HUES48 (cell line): ENCODE measurements at regions not wholly inside any gene's neighbourhood (a gene's known extent, or its start where the extent isn't known, plus 50 kb on each side); places are given as distances from the start of the nearest gene placed in this dataset.

ENCODE experiments used
- H3K27ac ChIP-seq: one replicate; pipeline ENCODE4 v1.7.0; 2013; ENCODE audit warnings: low read depth, low read length, inconsistent platforms
- H3K27me3 ChIP-seq: 2 replicates; pipeline ENCODE4 v1.6.1; 2013; ENCODE audit warnings: mild to moderate bottlenecking, low read length; ENCODE audit not compliant: control insufficient read depth, insufficient read depth
- H3K36me3 ChIP-seq: 2 replicates; pipeline ENCODE4 v1.6.1; 2013; ENCODE audit warnings: low read length; ENCODE audit not compliant: control insufficient read depth, insufficient read depth
- H3K4me1 ChIP-seq: 2 replicates; pipeline ENCODE4 v1.6.1; 2013; ENCODE audit warnings: mild to moderate bottlenecking, low read length; ENCODE audit not compliant: control insufficient read depth, insufficient read depth
- H3K4me3 ChIP-seq: 2 replicates; pipeline ENCODE4 v1.5.1; 2013; ENCODE audit warnings: mild to moderate bottlenecking, low read depth, low read length
- H3K9ac ChIP-seq: 2 replicates; pipeline ENCODE4 v1.6.1; 2013; ENCODE audit warnings: mild to moderate bottlenecking, low read depth, low read length, moderate library complexity
- H3K9me3 ChIP-seq: 2 replicates; pipeline ENCODE4 v1.6.1; 2013; ENCODE audit warnings: low read length; ENCODE audit not compliant: control insufficient read depth, insufficient read depth

GRCh38 chr18:38460657-38461056 lies 895.1 kb upstream of the CELF4 start:
- H3K9me3 ChIP-seq: no peaks in the 10 kb centered on the region
- no peak overlapping the region for H3K27ac ChIP-seq
- H3K4me3 ChIP-seq: no peak overlapping the region
- H3K27me3 ChIP-seq: no peaks in the 10 kb centered on the region
- H3K9ac ChIP-seq: no peak overlapping the region
- H3K36me3 ChIP-seq: no peaks in the 10 kb centered on the region
- no peaks in the 10 kb centered on the region for H3K4me1 ChIP-seq

GRCh38 chr18:38459131-38459994 lies 893.8 kb upstream of the CELF4 start:
- Histone ChIP-seq H3K27me3 (no peaks in the 10 kb centered on the region), H3K9me3 (no peaks in the 10 kb centered on the region), H3K27ac (no peak overlapping the region), H3K9ac (no peak overlapping the region), H3K36me3 (no peaks in the 10 kb centered on the region), H3K4me3 (no peak overlapping the region), H3K4me1 (no peaks in the 10 kb centered on the region)

- Histone ChIP-seq H3K9ac (no peak overlapping the region), H3K27ac (no peak overlapping the region), H3K9me3 (no peaks in the 10 kb centered on the region), H3K27me3 (no peaks in the 10 kb centered on the region), H3K4me1 (0 out of 2 replicates have a peak, but pooled peaks cover under 1% of the 10 kb centered on the region), H3K4me3 (no peak overlapping the region), H3K36me3 (no peaks in the 10 kb centered on the region)
These were observed 893.1 kb upstream of the CELF4 start for GRCh38 chr18:38458698-38459097.

GRCh38 chr18:38456253-38456652 lies 890.7 kb upstream of the CELF4 start:
- Histone ChIP-seq H3K4me1 (0 out of 2 replicates have a peak, but pooled peaks cover 7% of the 10 kb centered on the region), H3K9me3 (no peaks in the 10 kb centered on the region), H3K27me3 (no peaks in the 10 kb centered on the region), H3K4me3 (no peak overlapping the region), H3K9ac (no peak overlapping the region), H3K27ac (no peak overlapping the region), H3K36me3 (no peaks in the 10 kb centered on the region)

- Histone ChIP-seq H3K27me3 (no peaks in the 10 kb centered on the region), H3K4me1 (peaks cover 7% of the 10 kb centered on the region; the same call in 1 of the 2 replicates), H3K36me3 (no peaks in the 10 kb centered on the region), H3K9ac (no peak overlapping the region), H3K4me3 (no peak overlapping the region), H3K9me3 (no peaks in the 10 kb centered on the region), H3K27ac (no peak overlapping the region)
These were observed 889.3 kb upstream of the CELF4 start for GRCh38 chr18:38454764-38455469.

- no peaks in the 10 kb centered on the region for H3K36me3 ChIP-seq
- H3K4me1 ChIP-seq: peaks cover 7% of the 10 kb centered on the region; the same call in 1 of the 2 replicates
- no peak overlapping the region for H3K4me3 ChIP-seq
- no peaks in the 10 kb centered on the region for H3K9me3 ChIP-seq
- no peaks in the 10 kb centered on the region for H3K27me3 ChIP-seq
- H3K9ac ChIP-seq: no peak overlapping the region
- no peak overlapping the region for H3K27ac ChIP-seq
These were observed 888.3 kb upstream of the CELF4 start for GRCh38 chr18:38453880-38454279.

- Histone ChIP-seq H3K36me3 (no peaks in the 10 kb centered on the region), H3K9ac (no peak overlapping the region), H3K4me1 (peaks cover 7% of the 10 kb centered on the region; the same call in 1 of the 2 replicates), H3K27me3 (no peaks in the 10 kb centered on the region), H3K9me3 (no peaks in the 10 kb centered on the region), H3K27ac (no peak overlapping the region), H3K4me3 (no peak overlapping the region)
These were observed 885.3 kb upstream of the CELF4 start for GRCh38 chr18:38450876-38451275.

- H3K4me1 ChIP-seq: peaks cover 5% of the 10 kb centered on the region; the same call in 1 of the 2 replicates
- no peaks in the 10 kb centered on the region for H3K36me3 ChIP-seq
- H3K9ac ChIP-seq: no peak overlapping the region
- no peak overlapping the region for H3K27ac ChIP-seq
- no peaks in the 10 kb centered on the region for H3K27me3 ChIP-seq
- H3K9me3 ChIP-seq: no peaks in the 10 kb centered on the region
- H3K4me3 ChIP-seq: no peak overlapping the region
These were observed 880.2 kb upstream of the CELF4 start for GRCh38 chr18:38445804-38446145.

GRCh38 chr18:38444971-38445803 lies 879.6 kb upstream of the CELF4 start:
- H3K36me3 ChIP-seq: no peaks in the 10 kb centered on the region
- H3K4me1 ChIP-seq: 0 out of 2 replicates have a peak, but pooled peaks cover 5% of the 10 kb centered on the region
- no peak overlapping the region for H3K27ac ChIP-seq
- no peak overlapping the region for H3K9ac ChIP-seq
- no peaks in the 10 kb centered on the region for H3K27me3 ChIP-seq
- H3K4me3 ChIP-seq: no peak overlapping the region
- no peaks in the 10 kb centered on the region for H3K9me3 ChIP-seq

GRCh38 chr18:38427736-38428135 lies 862.1 kb upstream of the CELF4 start:
- H3K9ac ChIP-seq: no peak overlapping the region
- no peaks in the 10 kb centered on the region for H3K9me3 ChIP-seq
- H3K27me3 ChIP-seq: no peaks in the 10 kb centered on the region
- peaks cover 12% of the 10 kb centered on the region for H3K4me1 ChIP-seq
- H3K4me3 ChIP-seq: no peak overlapping the region
- H3K36me3 ChIP-seq: no peaks in the 10 kb centered on the region
- H3K27ac ChIP-seq: no peak overlapping the region
